ENCODE measurements at regions not wholly inside any gene's neighbourhood (a gene's known extent, or its start where the extent isn't known, plus 50 kb on each side); places are given as distances from the start of the nearest gene placed in this dataset.
"Not testable (repeated sequence)": the region's sequence is repeated elsewhere in the genome, so short reads cannot be mapped to it uniquely, and the experiment has no call there.

DNA sequence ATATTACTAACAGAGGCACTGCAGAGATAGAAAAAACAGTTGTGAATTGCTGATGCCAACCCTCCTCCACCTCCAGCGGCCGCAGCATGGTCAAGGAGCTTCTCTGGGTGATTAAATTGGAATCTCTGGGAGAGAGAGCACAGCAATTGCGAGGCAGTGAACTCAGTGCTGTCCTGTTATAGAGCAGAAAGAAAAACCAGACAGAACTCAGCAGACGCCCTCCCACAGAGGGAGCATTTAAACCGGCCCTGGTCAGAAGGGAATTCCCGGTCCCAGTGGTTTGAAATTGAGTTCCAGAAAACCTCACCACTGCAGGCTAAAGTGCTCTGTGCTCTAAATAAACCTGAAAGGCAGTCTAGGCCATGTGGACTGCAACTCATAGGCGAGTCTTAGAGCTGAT lies 175.4 kb downstream of the SQOR start:
- DNase-seq (ENCODE audit: low read depth), result no peak

DNA sequence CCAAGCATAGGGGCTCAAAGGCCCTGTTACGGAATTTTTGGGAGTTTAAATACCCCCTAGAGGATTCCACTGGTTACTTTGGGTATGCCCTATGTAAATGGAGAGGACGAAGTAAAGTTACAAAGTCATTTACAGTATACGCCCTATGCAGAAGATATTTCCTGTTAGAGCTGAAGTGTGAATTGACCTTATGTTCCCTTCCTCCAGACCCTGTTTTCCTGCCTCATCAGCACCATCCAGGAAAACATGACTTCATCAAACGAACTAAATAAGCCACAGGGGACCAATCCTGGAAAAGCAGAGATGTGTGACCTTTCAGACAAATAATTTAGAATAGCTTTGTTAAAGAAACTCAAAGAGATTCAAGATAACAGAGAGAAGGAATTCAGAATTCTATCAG lies 177.4 kb downstream of the SQOR start:
- DNase-seq (ENCODE audit: low read depth), result no peak

DNA sequence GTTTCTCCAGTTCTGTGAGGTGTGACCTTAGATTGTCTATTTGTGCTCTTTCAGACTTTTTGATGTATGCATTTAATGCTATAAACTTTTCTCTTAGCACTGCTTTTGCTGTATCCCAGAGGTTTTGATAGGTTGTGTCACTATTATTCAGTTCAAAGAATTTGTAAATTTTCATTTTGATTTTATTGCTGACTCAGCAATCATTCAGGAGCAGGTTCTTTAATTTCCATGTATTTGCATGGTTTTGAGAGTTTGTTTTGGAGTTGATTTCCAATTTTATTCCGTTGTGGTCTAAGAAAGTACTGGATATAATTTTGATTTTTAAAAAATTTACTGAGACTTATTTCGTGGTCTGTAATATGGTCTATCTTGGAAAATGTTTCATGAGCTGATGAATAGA lies 182.7 kb downstream of the SQOR start:
- DNase-seq (ENCODE audit: low read depth), result not testable (repeated sequence)

DNA sequence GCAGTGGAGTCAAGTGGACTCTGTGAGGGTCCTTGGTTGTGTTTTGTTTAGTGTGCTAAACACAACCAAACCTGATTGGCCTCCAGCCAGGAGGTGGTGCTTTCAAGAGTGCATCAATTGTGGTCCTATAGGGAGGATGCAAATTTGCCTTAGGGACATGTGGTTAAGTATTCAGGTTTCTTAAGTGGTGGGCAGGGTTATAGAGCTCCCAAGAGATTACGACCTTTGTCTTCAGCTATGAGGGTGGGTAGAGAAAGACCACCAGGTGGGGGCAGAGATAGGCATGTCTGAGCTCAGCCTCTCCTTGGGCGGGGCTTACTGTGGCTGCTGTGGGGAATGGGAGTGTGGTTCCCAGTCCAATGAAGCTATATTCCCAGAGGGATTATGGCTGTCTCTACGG lies 186.6 kb downstream of the SQOR start:
- no peak for DNase-seq (ENCODE audit: low read depth)

DNA sequence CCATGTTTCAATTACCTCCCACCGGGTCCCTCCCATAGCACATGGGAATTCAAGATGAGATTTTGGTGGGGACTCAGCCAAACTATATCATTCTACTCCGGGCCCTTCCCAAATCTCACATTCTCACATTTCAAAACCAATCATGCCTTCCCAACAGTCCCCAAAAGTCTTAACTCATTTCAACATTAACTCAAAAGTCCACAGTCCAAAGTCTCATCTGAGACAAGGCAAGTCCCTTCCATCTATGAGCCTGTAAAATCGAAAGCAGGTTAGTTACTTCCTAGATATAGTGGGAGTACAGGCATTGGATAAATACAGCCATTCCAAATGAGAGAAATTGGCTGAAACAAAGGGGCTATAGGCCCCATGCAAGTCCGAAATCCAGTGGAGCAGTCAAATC lies 188.1 kb downstream of the SQOR start:
- DNase-seq (ENCODE audit: low read depth), result not testable (repeated sequence)

DNA sequence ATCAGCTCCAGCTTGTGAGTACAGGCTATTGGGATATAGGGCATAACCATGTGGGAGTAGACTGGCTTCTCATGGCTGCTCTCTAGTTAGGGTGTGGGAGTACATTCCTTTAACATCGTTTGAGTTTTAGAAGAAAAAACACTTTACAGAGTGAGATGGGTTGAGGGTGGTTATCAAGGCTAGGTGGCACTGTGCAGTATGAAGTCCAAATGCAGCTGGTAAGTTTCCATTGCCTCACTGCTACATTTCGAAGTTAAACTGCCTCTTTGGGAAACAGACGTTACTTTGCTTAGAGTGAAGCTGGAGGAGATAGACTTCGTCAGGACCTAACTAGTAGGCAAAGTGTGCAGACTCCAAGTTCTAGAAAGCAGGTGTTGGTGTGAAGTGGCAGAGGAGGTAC lies 192.4 kb downstream of the SQOR start:
- DNase-seq (ENCODE audit: low read depth), result peak; percentile 46

DNA sequence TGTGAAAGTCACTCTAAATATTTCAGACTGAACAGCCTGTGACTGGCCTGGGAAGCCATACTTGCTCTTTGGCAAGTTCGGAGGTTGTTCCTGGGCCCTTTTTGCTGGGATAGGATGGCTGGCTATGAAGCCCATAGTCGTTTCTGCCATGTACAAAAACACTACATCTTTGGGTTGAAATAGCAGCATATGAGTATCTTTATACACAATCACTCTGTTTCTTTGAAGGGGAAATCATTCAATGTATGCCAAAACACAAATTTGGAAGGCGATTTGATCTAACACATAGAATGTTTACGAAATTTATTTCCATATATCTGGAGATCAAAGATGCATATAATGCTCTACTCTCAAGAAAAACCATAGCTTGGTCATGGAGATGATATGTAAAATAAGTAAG lies 192.9 kb downstream of the SQOR start:
- no peak for DNase-seq (ENCODE audit: low read depth)

DNA sequence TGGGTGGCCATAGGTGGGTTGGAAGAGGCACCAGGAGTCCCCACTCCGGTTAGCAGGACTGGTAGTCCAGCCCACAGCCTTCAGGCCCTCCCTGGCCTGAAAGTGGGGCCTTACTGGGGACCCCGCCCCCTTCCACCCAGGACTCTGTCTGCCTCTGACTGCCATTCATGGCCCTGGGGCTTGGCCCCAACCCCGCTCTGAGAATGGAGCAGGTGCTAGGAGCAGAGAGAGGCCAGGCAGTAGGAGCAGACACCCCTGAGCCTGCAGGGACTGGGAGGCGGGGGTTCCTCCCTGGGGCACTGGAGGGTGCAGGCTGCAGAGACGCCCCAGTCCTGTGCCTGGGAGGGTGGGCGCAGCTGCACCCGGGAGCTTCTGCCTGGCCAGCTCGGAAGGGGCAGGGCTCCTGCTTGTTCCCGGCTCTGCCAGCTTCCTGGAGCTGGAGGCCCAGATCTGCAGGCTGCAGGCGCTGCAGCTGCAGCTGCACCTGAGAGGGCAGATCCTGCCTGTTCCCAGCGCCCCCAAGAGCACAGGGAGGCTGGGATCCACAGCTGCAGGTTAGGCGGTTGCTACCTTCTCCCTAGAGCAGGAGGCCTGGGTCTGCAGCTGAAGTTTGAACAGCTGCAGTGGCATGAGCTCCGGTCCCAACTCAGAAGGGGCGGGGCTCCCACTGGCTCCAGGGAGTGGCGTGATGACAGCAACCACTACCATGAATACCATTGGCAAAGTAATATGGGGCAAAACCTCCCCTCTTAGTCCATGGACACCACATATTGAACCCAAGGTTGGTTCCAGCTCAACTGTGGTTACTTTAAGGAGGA lies 194.7 kb downstream of the SQOR start:
- peak; percentile 18 for DNase-seq (ENCODE audit: low read depth)

DNA sequence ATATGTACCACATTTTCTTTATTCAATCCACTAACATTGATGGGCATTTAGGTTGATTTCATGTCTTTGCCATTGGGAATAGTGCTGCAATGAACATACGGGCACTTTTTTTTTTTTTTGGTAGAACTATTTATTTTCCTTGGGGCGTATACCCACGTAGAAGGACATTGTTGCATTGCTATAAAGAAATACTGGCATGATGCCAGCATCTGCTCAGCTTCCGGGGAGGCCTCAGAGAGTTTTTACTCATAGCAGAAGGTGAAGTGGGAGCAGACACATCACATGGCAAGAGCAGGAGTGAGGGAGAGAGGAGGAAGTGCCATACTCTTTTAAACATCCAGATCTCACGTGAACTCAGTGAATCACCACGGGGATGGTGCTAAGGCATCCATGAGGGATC lies 197.0 kb downstream of the SQOR start:
- no peak for DNase-seq (ENCODE audit: low read depth)

DNA sequence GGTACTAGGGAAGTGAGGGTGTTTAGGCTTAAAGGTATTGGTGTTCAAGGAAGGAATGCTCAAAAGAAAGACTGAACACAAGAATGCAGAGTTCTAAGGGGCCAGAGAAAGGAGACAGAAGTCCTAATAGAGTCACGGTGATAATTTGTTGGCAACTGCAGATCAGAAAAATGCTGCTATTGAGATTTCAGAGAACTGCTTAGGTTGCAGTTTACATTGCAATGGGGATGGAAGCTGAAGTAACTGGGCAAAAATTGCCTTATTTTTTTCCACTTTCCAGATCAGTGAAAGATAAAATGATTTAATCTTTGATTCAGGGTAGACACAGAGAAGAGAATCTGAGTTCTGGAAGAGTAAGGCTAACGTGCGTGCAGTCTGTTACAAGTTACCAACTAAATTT lies 199.8 kb downstream of the SQOR start:
- DNase-seq (ENCODE audit: low read depth), result no peak

DNA sequence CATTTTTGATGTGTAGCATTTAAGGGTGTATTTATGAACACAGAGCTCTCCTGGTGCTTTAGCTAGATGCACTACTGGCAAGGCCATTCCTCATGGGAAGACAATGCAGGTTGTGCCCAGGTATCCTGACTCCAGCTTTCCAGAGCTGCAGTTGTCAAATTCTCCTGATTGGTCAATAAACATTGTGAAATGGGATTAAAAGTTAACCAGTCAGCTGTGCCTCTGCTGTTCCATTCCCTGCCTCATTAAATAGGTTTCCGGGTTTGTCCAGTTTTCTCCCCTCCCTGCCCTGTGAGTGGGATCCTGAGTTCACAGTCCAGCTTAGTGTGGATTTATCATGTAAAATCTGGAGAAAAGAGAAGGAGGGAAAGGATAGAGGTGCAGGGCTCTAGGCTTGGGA lies 207.3 kb downstream of the SQOR start:
- no peak for DNase-seq (ENCODE audit: low read depth)

DNA sequence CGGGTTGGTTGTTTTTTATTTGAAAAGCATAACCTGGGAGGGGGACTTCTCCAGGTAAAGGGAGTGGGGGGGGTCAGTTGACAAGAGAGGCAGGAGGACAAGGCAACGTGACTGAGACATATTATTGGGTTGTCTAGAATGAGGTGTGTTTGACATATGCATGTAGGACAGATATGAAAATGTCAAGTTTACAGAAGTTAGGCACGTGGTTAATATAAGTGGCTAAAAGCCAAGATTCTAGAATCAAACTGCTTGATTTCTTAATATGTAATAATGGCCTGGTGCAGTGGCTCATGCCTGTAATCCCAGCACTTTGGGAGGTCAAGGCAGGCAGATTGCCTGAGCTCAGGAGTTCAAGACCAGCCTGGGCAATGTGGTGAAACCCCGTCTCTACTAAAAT lies 212.8 kb downstream of the SQOR start:
- DNase-seq (ENCODE audit: low read depth), result no peak

DNA sequence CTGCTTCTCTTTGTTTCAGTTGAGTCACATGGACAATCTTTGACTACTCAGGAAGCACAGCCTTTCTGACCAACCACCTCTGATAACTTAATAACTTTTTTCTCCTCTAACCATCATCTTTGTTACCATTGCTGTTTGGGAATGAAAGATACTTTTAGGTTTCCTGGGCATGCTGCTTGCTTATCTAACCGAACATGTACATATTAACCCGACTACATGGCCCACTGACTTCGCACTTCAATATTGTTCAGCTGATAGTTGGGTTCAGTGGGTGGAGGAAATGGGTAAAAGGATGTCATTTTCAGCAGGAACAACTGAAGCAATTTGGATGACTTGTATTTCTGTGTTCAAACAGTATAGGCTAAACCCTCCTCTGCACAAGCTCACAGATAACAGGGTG lies 214.3 kb downstream of the SQOR start:
- no peak for DNase-seq (ENCODE audit: low read depth)

DNA sequence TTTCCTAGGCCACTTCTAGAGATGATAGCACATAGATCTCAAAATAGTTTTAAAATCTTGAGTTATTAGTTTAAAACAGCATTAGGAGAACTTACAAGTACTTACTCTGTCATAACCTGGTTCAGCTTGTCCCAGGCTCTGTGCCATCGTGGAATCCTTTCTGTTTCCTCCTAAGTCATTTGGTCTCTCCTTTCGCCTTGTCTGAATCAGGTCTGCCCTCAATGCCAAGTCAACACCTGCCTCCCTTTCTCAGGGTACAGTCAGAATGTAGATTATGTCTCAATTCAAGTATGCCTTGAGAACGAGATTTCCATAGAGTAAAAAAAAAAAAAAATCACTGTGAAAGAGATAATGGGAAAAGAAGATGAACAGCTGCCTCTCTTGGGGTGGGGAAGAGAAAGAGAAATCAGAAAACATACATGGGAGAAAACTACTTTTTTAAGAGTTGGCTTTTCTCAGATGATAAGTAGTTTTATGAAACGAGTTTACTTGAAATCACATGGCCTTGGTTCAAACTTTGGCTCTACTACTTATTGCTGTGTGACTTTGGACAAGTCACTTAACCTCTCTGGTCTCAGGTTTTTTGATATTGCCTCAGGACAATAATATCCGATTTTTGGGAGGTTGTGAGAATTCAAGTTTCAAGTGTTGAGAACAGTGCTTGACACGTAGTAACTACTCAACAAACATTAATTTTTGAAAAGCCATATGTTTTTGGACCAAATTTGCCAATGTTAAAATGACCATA lies 219.8 kb downstream of the SQOR start:
- DNase-seq (ENCODE audit: low read depth), result no peak

DNA sequence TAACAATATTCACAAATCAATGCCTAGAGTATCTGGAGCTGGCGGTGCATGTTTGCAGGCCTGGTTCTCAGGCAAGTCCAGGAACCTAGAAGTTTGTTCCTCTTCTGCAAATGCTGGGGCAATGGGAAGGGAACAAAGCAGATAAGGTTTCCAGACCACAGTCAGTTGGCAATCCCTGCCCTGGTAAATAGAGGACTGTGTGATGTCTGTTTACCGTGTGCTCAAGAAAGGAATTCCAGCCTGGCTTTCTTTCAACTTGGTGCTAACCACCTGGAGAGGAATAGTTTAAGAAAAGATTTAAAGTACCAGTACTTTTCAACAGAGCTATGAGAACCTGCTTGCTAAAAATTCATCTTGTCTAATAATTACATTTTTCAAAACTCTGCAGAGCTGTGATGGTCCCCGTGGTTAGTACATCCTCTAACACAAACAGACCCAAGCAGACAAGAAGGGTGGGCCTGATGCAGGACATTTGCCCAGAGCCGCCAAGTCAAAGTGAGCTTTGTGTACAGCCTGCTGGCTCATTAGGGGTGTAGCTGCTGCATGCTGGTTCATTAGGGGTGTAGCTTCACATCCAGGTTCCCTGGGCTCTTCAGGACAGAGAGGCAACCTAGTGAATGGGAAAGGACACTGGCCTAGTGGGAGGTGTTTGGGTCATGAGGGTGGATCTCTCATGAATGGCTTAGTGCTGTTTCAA lies 220.5 kb downstream of the SQOR start:
- DNase-seq (ENCODE audit: low read depth), result peak; percentile 51

DNA sequence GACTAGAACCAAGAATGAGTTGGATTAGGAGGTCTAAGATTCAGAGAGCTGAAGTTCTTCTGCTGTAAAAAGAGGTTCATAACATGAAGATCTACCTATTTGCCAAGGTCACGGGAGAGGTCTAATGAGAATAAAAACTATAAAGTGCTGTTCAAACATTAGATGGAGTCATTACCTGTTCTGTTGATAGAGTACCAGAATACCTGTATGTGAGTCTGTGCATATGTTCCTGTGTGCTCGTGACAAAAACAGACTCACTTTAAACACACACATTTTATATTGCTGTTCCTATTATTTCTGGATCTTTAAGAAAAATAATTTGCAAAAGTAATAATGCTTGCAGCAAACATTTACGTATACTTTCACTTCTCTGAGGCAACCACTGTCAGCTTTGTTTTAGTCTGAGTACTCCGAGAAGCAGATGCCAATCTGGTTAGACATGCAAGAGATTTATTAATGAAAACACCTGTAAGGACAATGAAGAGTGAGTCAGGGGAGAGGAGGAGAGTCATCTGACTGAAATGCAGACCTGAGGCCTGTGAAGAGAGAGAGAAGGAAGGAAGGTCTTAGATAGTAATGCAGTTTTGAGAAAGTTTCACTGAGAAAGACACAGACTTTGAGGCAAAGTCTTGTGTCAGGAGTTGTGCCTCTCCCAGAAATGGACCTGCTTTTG lies 221.2 kb downstream of the SQOR start:
- peak; percentile 37 for DNase-seq (ENCODE audit: low read depth)

DNA sequence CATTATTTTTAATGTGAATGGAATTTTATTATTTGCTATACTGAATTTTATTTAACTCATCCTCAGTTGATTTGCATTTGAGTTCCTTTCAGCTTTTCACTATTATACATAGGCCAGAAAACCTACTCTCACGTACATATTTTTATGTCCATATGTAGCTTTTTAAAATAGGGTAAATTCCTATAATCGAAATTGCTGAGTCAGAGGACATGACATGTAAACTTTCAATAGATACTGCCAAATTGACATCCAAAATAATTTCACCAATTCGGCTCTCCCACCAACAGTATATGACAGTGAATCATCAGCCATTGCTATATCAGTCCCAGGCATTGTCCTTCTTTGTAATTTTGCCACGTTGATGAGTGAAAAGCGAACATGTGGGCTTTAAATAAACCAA lies 222.5 kb downstream of the SQOR start:
- no peak for DNase-seq (ENCODE audit: low read depth)

DNA sequence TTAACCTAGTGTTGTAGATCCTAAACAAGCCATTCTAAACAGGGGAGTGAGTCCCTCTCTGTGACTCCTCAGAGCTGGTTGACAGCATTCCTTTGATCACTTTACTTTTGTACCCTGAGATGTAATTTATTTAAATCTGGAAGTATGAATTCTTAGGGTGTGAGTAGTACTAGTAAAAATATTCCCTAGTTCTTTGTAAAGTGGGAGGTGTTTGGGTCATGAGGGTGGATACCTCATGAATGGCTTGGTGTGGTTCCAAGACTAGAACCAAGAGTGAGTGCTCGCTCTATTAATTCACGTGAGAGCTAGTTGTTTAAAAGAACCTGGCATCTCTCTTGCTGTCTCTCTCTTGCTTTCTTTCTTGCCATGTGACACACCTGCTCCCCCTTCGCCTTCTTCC lies 223.7 kb downstream of the SQOR start:
- no peak for DNase-seq (ENCODE audit: low read depth)

DNA sequence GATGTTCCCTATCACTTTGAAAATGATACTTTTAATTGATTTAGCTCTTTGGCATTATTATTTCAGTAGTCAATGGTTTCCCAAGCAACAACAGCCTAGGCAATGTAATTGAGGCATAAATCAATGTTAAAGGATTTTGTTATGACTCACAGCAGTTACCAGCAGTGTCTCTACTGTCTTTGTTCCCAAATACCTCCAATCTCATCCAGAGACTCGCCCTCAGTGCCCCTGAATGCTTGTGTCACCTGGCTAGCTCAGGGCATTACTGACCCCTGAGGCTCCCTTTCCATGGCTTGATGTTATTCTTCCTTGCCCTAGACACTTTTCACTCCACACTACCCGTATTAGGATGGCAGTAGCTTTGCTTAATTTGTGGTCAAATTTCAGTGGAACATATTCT lies 227.2 kb downstream of the SQOR start:
- peak; percentile 32 for DNase-seq (ENCODE audit: low read depth)

DNA sequence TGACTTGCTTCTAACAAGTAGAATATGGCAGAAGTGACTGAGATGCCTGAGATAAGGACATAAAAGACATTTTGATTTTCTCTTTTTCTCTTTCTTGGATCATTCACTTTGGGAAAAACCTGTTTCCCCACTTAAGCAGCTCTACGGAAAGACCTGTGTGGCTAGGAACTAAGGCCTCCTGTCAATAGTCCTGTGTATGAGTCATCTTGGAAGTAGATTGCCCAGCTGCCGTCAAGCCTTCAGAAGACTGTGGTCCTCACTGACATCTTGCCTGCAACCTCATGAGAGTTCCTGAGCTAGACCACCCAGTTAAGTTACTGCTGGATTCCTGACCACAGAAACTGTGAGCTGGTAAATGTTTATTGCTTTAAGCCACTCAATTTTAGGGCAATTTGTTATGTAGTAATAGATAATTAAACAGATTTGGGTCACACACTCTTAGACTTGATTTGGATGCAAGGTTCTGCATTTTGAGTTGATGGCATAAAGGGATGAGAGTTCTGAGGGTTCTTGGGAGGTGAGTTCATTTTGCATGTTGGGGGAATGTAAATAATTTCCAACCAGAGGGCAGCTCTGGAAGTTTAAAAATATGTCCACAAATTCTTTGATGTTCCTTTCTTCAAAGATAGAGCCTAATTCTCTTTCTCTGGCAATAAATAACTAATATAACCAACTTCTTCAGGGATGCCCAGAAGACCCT lies 229.2 kb downstream of the SQOR start:
- peak; percentile 50 for DNase-seq (ENCODE audit: low read depth)

DNA sequence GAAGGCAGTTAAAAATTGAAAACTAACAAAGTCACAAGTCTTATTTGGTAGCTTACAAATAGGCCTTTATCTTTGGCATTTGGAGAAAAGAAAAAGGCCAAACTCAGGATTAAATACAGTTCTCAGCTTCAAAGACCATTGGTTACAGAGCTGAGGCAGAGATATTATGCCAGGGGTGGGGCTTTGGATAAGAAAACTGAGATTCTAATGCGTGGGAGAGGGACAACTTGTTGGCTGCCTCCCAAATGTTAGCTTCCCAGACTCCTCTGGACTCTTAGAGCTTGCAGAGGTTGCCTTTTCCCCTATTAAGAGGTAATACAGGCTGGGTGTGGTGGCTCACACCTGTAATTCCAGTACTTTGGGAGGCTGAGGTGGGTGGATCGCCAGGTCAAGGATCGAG lies 231.8 kb downstream of the SQOR start:
- peak; percentile 32 for DNase-seq (ENCODE audit: low read depth)

DNA sequence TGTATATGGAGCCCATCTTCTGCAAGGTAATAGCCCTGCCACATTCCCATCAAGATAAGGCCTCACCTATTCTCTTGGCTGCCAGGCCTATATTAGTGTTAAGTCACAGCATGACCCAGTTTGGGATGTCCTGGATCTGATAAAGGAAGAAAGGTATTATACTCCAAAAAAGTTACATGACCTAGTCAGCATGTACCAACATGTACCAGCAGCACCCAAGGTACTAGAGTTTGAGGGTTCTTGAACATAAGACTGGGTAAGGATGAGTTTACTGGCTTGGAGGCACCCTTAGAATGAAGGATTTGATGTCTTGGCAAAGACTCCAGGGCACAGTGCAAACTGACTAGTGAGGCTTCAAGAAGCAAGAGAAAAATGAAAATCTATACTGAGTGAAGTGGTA lies 232.5 kb downstream of the SQOR start:
- DNase-seq (ENCODE audit: low read depth), result no peak

Data from RPMI7951 (cell line).